ENCODE measurements at regions not wholly inside any gene's neighbourhood (a gene's known extent, or its start where the extent isn't known, plus 50 kb on each side); places are given as distances from the start of the nearest gene placed in this dataset.

DNA sequence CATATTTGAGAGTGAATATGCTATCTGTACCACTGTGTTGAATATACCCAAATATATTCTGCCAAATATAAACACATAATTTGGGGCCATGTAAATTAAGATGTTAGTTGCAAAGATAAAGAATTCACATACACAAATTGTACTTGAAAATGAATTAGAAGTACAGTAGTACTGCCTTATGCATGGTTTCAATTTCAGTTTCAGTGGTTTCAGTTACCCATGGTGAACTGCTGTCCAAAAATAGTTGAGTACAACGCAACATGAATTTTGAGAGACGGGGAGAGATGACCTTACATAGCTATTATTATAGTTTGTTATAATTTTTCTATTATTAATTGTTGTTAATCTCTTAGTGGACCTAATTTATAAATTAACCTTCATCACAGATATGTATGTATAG, 1313.0 kb upstream of the FAM98A start:
- H2BK5ac ChIP-seq (ENCODE audit: low read depth, low read length), result no peak overlapping the region
- H3K18ac ChIP-seq (ENCODE audit: extremely low read depth, low read length), result no peak overlapping the region
- no peak overlapping the region for H3K4me3 ChIP-seq (ENCODE audit: extremely low read depth in 1 of 4, insufficient read depth in 2 of 4, low read depth in 3 of 4, low read length in 4 of 4)
- DNase-seq (ENCODE audit: low read depth in 1 of 2, low spot score in 2 of 2) (no peak), FAIRE-seq (no peak)
- H3K23ac ChIP-seq (ENCODE audit: insufficient read length), result no peak overlapping the region
- ChIA-PET POLR2A (ENCODE audit: partially characterized antibody) (no interaction called here), CTCF (ENCODE audit: partially characterized antibody) (no interaction called here)
- H3K27ac ChIP-seq (ENCODE audit: low read depth, low read length), result no peak overlapping the region
- no peak overlapping the region for H2BK15ac ChIP-seq (ENCODE audit: low read length)
- WGBS, 2 experiments (ENCODE audit: extremely low coverage in 1 of 2, insufficient coverage in 1 of 2, insufficient read length in 1 of 2, insufficient replicate concordance in 2 of 2, low coverage in 1 of 2, low lambda C conversion rate in 2 of 2, missing lambda C conversion rate in 1 of 2), result 98% methylated on average over 2 of the region's 2 CpGs; no CpG with 5 or more reads in 1 of the 2 experiments
- no peak overlapping the region for H4K8ac ChIP-seq (ENCODE audit: extremely low read depth, insufficient read depth, low read length)
- no peaks in the 10 kb centered on the region for H4K20me1 ChIP-seq (replicated peaks in 1 of 2; ENCODE audit: control insufficient read depth in 1 of 2, insufficient read depth in 2 of 2, low read length in 2 of 2)
- H3K4ac ChIP-seq (replicated peaks; ENCODE audit: insufficient read length, low read depth, low read length), result no peak overlapping the region
- H3K9ac ChIP-seq (replicated peaks in 1 of 4; ENCODE audit: extremely low read depth in 1 of 4, low read depth in 3 of 4, low read length in 3 of 4), result no peak overlapping the region
- no peak overlapping the region for H2BK20ac ChIP-seq (ENCODE audit: low read length)
- no peak overlapping the region for H2AK5ac ChIP-seq (ENCODE audit: low read depth, low read length)
- H2BK12ac ChIP-seq (ENCODE audit: low read depth, low read length), result no peak overlapping the region
- H3K27me3 ChIP-seq (replicated peaks in 1 of 4; ENCODE audit: control insufficient read depth in 3 of 4, extremely low read depth in 1 of 4, insufficient read depth in 3 of 4, low read length in 3 of 4), result no peaks in the 10 kb centered on the region
- H3K36me3 ChIP-seq (ENCODE audit: control insufficient read depth in 2 of 4, insufficient read depth in 4 of 4, low read length in 3 of 4), result no peaks in the 10 kb centered on the region
- no peaks in the 10 kb centered on the region; the same call in 1 of the 2 replicates for H3K23me2 ChIP-seq (ENCODE audit: low read depth, low read length)
- H3K14ac ChIP-seq (ENCODE audit: insufficient read length), result no peak overlapping the region
- H2AFZ ChIP-seq (ENCODE audit: low read length), result no peak overlapping the region
- no peak overlapping the region for H3K56ac ChIP-seq (replicated peaks; ENCODE audit: insufficient read length, low read depth, low read length)
- H3K4me1 ChIP-seq (replicated peaks in 1 of 4; ENCODE audit: control insufficient read depth in 3 of 4, insufficient read depth in 4 of 4, low read length in 3 of 4), result no peaks in the 10 kb centered on the region
- 0 out of 4 replicates have a peak, but pooled peaks cover 0 to 3% of the 10 kb centered on the region in 2 experiments for H3K9me3 ChIP-seq (ENCODE audit: insufficient read depth in 2 of 2, low read depth in 1 of 2, low read length in 1 of 2)
- H3K79me2 ChIP-seq (ENCODE audit: control insufficient read depth in 1 of 2, insufficient read depth in 2 of 2, low read length in 2 of 2), result no peaks in the 10 kb centered on the region
- no peak overlapping the region for H4K91ac ChIP-seq (replicated peaks; ENCODE audit: insufficient read length, low read length)
- H2BK120ac ChIP-seq (replicated peaks; ENCODE audit: low read depth, low read length), result no peak overlapping the region
- H4K5ac ChIP-seq (ENCODE audit: insufficient read length, low read depth, low read length), result no peak overlapping the region
- no peaks in the 10 kb centered on the region for H3K79me1 ChIP-seq (ENCODE audit: low read depth, low read length)
- H3K4me2 ChIP-seq (ENCODE audit: insufficient read depth in 1 of 2, low read depth in 2 of 2, low read length in 2 of 2), result no peak overlapping the region
- TF ChIP-seq SIN3A (conservative IDR thresholded peaks at IDR 0.05 in 1 of 2, IDR thresholded peaks at IDR 0.05 in 1 of 2; ENCODE audit: low read depth in 1 of 2, low read length in 2 of 2), result no peak
- TF ChIP-seq JUN (IDR thresholded peaks at IDR 0.05; ENCODE audit: low read depth, low read length), result no peak
- TF ChIP-seq RNF2 (IDR thresholded peaks at IDR 0.05; ENCODE audit: borderline replicate concordance, low read depth, low read length, missing control alignments, poor library complexity, severe bottlenecking), result no peak
- TF ChIP-seq BACH1 (IDR thresholded peaks at IDR 0.05; ENCODE audit: low read length), result no peak
- no peak for TF ChIP-seq CHD1 (IDR thresholded peaks at IDR 0.05; ENCODE audit: low read depth, low read length)
- no peak for TF ChIP-seq HDAC2 (IDR thresholded peaks at IDR 0.05; ENCODE audit: borderline replicate concordance in 1 of 2, low read depth in 2 of 2, low read length in 2 of 2)
- TF ChIP-seq TAF1 (IDR thresholded peaks at IDR 0.05; ENCODE audit: low read depth, low read length), result no peak
- no peak for TF ChIP-seq RBBP5 (IDR thresholded peaks at IDR 0.05; ENCODE audit: borderline replicate concordance, low read depth, low read length)
- no peak for TF ChIP-seq YY1 (IDR thresholded peaks at IDR 0.05; ENCODE audit: low read depth, low read length)
- no peak for TF ChIP-seq KDM4A (IDR thresholded peaks at IDR 0.05; ENCODE audit: low read depth, low read length, severe bottlenecking)
- no peak for TF ChIP-seq TEAD4 (IDR thresholded peaks at IDR 0.05; ENCODE audit: low read depth, low read length)

Data from H1 (cell line).